Stimulated activated CD8-positive, alpha-beta memory T cell treated with anti-CD3 and anti-CD28 coated beads, Interleukin-15, amount 100 ng/mL, for 1 hour (primary cell): ENCODE measurements at regions not wholly inside any gene's neighbourhood (a gene's known extent, or its start where the extent isn't known, plus 50 kb on each side); places are given as distances from the start of the nearest gene placed in this dataset.

Source experiments
- DNase-seq: peaks from one replicate; pipeline ENCODE4 v3.0.0-alpha.2; 2020; ENCODE audit warnings: low read depth

DNA sequence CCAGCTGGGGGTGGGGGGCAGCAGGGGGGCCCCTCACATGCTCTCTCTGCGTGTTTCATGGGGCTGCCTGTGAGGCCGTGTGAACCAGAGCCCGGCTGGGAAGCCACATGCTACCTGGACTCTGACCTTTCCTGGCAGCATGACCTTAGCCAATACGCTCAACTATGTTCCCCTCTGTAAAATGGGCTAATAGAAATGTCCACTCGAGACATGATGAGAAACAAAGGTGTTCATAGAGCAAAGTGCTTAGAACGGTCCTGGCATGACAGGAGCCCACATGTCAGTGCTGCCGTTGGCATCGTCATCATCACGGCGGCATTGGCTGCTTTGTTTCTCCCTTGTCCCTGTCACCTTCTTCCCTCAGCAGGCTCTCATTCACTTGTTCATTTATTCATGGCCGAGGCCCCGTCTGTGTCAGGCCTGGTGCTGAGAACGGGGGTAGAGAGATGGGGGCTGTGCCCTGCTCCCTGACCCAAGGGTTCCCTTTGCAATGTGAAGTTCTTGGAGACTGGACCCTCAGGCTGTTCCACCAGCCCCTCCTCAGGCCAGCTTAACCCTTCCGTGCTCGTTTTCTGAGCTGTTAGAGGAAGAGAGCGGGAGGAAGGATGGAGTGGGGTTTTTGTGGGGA lies 291.4 kb downstream of the SEC14L1 start:
- no peak for DNase-seq

DNA sequence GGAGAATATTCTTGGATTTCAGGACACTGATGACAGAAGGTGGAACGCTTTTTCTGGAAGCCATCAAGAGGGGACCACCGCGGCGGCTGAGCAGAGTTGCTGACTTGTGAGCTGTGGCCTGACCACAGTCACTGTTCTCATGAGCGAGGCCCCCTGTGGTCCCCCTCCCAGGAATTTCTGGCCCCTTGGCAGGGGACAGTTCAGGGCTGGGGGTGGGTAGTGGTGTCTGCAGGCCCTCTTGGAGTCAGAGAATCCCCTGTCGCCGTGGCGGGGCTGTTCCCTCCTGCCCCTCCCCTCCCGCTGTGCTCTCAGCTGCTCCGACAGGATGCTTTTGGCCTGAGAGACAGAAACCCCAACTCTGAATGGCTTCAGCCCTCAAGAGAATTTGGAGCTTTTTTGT lies 292.0 kb downstream of the SEC14L1 start:
- DNase-seq = no peak

DNA sequence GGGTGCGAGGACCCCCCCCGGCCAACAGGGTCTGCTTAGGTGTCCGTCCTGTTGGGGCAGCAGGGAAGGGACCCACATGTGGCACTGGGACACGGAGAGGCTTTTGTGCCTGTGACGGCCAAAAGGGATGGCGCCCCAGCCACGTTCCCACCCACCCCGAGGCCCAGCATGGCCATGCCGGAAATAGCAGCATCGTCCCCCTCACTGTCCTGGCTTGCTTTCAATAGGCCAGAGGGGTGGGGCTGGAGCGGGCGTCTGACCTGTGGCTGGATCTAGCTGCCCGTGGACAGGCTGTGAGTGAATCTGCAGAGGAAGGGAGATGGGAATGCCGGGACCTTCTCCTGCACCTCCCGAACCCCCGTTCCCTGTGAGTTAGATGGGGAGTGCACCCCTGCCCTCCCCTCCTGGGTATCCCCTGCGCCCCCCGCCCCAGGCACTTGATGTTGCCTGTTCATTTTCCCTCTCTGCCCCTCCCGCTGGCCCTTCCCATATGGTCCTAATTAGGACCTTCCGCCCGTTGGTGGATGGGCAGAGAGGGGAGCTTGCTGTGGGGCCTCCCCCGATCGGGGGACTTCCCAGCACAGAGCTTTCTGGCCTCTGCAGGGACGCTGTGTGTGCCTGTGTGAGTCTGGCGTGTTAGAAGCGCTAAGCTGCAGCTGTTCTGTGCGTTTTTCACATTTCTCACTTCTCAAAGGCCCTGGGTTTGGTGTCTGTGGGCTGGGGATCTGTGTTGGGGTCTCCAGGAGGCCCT lies 292.8 kb downstream of the SEC14L1 start:
- DNase-seq = no peak

DNA sequence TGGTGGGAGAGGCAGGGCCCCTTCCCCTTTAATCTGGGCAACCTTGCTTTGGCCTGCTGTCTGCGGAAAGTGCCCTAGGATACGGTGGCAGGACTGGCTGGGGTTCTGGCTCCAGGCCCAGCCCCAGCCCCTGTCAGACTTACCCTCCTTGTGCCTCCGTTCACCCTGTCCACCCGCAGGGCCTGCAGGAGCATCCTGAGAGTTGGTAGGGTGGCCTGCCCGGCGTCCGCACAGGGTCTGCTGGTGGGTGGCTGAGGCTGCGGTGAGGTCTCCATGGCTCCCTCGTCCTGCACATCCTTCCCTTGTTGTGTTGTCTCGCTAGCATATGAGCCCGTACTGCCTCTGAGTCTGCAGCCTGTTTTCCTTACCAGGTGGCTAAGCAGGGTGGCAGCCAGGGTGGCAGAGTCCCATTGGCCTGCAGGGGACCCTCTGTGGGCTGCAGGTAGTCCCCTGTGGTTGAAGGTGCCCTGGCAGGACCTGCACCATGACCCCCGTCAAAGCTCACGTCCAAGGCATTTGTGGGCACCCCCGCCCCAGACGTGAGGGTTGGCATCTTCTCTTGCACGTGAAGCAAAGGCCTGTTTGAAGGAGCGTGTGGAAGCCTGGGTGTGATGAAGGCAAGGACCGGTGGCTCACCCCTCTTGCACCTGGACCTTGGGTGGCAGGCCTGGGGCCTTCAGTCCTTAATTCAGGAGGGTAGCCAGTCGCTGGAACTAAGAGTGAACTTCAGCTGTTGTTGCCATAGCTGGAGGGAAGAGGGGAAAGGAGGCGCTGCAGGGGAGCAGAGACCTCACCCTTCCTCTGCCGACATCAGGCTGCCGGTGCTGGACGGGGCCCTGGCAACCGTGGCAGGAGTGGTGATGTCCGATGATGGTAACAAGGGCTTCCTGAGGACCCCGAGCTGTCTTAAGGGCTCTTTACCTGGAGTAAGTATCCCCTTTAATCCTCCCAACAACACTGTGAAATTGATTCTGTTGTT lies 293.7 kb downstream of the SEC14L1 start:
- no peak for DNase-seq

DNA sequence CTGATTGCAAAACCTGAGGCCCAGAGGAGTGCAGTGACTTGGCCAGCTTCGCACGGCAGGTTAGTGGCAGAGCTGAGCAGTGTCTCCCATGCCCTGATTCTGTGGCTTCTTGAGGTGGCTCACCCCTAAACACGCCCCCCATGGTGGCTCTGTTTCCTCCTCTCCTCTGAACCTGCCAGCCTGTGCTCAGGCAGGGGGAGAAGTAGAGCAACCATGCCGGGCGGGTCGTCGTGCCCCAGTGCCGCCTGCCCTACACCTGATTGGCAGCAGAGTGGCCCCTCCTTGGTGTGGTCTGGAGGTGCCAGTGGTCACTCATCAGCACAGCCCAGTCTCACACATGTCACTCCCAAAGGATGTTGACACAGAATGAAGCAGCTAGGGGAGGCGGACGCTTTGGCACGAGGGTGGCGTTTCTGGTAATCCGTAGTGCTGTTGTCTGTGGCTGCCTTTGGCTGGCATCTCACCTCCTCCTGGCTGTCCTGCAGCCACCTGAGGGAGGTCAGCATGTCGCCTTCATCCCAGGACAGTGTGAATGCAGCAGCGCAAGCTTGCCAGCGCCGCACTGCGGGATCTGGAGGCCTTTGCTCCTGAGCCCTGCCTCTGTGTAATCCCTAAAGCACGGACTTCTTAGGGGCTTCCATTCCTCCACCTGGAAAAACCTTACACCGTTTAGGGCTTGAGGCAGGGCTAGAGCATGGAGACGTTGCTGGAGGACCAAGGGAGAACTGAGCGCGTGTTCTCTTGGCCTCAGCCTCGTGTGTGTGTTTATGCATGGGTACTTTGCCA lies 294.7 kb downstream of the SEC14L1 start:
- DNase-seq = no peak

DNA sequence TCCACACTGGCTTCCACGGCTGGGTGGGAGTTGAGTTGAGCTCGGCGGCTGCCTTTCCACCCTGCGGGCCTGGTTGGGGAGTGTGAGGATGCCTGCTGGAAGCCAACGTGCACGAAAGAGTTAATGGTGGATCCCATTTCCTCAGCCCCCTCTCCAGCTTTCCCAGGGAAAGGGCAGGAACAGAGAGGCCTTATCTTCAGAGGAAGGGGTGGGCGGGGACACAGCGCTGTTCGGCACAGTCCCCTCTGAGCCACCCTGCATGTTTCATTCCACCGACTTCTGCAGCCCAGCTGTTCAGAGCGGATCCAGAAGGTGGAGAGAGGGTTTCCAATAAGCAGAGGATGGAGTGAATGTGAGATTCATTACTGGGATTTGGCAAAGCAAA lies 295.3 kb downstream of the SEC14L1 start:
- no peak for DNase-seq

DNA sequence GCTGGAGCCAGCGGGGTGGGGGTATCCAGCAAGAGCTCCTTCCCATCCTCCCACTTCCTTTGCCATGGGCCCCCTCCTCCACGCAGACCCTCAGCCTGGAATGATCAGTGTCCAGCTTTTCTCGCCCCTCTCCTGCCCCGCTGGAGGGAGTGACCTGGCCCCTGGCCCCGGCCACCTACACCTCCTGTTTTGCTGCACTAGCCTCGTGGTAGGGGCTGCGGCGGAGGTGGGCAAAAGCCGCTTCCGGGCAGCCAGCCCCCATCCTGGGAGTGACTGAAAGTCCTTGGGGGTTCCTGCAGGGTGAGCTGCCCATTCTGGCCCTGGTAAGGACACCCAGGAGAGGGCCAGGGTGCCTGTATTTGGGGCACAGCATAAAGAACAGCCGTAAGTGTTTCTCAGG lies 295.7 kb downstream of the SEC14L1 start:
- DNase-seq = no peak

DNA sequence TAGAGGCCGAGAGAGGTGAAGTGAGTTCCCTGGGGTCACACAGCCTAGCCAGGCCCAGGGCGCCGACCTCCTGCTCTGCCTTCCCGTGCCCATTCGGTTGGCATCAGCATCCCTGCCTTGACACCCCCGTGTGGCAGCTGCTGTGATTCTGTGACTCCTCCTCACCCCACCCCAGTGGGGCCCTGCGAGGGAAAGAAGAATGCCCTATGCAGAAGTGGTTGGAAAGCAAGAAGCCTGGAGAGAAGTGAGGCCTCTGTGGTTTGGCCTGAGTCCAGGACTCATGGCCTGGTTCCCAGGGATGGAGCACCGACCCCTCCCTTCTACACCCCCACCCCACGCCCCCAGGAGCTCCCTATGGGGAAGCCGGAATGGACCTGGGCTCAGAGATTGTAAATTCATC lies 296.2 kb downstream of the SEC14L1 start:
- DNase-seq = no peak

DNA sequence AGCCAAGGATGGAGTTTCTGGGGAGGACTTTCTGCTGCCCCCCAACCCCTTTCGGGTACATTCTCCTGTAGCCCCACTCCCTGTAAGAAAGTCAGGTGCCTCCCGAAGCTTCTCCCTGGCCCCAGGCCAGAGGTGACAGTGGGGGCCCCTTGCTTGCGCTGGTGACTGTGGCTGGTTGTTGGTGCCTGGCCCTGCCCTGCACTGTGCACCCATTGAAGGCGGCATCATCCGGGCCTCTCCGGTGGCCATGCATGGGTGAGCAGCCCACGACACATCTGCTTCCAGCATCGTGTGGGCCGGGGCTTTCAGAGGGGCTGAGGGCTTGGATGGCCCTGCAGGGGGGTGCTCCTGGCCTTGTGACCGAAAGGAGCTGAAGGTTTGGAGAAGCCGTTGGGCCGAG lies 297.0 kb downstream of the SEC14L1 start:
- DNase-seq = no peak

DNA sequence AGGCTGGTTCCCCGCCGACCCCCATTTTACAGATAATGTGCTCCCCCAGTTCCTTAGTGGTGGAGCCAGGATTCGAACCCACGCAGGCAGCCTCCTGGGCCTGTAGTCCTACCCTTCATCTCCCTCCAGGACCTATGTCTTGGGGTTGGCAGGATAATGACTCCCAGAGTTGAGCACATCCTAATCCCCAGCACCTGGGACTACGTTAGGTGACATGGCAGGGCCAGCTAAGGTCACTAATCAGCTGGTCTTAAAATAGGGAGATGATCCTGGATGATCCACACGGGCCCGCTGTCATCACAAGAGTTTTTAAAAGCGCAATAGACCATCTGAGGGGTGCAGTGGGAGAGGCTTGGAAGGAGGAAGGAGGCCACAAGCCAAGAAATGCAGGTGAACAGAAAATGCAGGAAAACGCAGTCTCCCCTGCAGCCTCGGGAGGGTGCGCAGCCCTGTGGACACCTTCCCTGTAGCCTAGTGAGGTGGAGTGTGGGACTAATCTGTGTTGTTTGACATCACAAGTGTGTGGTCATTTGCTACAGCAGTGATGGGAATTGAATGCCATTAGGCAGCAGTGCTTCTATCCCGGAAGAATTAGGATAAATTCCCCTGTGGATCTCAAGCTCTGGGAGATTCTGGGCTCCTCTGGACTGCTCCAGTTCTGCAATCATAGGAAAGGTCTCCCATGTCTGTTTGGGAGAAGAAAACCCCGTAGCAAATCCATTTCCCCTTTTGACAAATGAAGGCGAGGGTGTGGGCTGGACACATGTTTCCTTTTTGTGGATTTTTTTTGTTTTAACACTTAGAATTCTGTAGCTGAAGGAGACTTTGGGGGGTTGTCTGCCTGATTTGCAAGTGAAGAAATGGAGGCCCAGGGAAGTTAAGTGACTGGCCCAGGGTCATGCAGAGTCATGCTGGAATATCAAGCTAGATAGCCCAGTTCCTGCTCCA lies 297.7 kb downstream of the SEC14L1 start:
- DNase-seq = no peak

DNA sequence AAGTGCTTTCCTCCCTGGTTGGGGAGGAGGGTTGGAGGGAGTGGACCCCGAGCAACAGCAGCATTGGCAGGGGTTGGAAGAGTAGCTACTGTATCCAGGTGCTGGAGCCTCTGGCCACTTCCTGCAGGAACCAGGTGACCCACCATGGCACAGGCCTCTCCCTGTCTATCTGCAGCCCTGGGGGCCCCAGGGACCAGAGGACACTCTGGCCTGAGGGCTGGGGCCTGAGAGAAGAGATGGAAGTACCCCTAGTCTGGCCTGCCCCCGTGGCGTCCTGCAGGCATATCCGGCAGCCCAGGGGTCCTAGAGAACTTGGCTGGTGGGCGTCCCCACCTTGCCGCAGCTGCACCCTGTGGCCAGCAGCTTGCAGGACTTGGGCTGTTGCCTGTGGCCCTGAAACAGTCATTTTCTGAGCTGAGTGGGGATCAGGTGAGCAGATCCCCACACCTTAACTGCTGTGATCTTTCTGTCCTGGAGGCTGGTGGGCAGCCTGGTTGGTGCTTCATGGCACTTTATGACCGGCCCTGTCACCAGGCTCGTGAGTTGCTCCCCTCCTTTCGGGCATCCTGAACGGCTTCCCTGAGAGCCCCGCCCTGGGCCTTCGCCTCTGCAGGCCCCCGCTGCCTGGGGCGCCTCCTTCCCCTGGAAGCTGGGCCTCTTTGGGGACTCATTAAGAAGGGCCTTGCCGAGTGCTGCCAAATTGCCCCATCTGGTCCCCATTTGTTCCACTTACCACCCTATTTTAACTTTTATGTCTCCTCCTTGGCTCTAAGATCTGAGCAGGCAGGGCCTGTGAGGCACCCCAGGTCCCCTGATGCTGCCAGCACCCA lies 298.6 kb downstream of the SEC14L1 start:
- DNase-seq = no peak

DNA sequence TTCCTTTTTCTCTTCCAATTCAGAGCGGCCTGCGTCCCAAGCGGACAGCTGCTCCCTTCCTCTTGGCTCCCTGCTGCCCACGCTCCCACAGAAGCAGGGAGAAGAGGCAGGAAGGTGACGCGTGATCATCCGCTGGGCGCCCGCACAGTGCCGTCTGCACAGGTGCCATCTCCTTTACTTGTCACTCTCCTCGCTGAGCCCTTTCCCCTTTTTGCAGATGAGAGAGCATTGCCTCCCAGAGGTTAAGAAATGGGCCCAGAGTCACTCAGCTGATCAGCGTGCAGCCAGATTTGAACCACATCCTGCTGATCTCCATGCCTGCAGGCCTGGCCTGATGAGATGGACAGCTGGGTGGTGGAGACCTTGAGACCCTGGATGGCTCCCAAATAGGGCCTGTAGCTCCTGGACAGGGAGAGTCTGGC lies 299.8 kb downstream of the SEC14L1 start:
- DNase-seq = no peak

DNA sequence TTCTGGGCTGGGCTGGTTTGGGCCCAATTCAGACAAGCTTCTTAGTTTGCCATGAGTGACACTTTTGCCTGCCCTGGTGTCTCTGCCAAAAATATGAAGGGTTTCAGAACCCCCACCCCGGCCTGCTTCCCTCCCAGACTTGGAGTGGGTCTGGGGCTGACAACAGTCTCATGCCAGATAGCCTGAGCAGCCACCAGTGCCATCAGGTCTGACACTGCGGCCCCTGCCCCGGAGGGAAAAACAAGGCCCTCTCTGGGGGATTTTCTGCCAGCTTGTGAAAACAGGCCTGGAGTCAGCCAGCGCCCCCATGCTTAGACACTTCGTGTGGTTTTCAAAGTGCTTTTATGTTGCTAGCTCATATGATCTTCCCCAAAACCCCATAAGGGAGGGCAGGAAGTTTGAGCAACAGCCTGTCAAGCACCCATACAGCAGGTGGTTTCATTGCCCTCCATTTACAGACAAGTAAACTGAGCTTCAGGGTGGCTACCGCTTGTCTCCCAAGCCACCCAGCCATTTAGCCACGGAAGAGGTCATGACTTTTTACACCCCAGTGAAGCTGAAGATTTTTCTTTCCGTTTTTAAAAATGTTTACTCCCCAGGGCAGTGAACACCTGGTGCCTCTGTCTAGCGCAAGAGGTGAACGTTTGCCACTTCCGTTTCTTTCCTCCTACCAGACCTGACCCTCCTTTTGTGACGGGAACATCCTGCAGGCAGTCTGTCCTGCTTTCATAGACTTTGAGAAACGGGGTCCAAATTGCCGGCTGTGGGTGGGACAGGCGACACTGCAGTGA lies 300.6 kb downstream of the SEC14L1 start:
- no peak for DNase-seq

DNA sequence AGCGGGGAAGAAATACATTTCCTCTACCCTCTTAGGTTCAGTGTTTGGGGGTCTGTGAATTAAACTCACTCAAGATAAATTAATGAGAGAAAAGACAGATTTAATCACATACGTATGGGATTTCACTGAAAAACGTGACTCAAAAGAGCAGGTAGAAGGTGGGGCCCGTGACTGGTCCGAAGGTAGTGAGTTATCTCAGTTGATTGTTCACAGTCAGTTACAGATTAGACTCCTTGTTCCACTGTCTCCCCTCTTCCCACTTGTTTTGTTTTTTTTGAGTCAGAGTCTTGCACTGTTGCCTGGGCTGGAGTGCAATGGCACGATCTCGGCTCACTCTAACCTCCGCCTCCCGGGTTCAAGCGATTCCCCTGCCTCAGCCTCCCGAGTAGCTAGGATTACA lies 301.2 kb downstream of the SEC14L1 start:
- no peak for DNase-seq

DNA sequence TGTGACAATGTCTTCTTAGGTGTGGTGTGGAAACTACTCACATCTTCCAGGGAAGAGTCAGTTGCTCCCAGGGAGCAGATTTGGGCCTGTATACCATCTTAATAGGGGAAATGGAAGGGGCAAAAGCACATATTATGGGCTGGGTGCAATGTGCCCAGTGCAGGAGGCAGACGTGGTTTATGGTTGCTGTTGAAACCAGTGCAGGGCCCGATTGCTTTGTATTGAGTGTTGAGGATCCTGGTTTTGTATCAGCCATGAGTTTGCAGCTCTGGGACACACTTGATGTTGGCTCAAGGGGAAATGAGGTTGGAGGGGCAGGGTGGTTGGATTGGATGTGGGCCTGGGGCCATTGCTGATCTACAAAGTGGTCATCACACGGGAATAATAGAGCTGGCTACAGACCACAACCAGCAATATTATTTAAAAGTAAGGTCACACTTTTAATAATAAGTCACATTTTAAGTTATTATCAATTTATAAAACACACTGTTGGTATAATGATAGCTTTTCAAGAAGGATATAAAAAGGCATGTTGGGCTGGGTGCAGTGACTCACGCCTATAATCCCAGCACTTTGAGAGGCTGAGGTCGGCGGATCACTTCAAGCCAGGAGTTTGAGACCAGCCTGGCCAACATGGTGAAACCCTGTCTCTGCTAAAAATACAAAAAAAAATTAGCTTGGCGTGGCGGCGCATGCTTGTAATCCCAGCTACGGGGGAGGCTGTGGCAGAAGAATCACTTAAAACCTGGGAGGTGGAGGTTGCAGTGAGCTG lies 302.4 kb downstream of the SEC14L1 start:
- DNase-seq = no peak

DNA sequence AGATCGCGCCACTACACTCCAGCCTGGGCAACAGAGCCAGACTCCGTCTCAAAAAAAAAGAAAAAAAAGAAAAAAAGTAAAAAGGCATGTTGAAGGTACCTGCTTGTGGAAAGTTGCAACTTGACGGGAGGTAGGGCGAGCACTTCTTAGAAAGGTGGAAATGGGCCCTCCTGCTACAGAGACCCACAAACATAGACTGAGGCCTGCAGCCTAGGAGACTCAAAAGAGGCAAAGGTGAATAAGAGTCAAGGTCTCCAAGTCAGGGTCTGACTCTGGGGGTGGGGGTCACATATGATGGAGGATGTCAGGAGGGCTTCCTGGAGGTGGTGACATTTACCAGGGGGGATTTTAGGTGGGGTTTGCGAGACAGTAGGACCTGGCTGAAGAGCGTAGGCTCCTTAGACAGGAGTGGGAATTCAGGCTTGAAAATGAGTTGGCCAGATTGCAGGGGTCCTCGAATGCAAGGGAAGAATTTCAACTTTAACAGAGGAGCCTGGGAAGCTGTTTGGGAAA lies 303.0 kb downstream of the SEC14L1 start:
- DNase-seq = no peak

DNA sequence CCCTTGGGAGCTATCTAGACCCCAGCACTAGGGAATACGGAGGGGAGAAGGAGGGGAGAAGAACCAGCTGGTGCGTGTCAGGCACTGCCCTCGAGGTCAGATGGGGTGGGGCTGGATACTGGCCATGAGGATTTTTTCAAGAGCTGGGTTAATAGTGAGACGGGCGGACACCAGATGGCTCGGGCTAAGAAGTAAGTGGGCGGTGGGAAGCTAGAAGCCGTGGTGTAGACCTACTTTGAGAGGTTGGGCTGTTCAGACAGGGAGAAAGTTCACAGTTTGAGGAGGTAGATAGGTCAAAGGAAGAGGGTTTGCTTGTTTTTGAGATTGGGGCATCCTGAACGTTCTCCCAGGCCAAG lies 303.8 kb downstream of the SEC14L1 start:
- no peak for DNase-seq
